Lower lobe of right lung (tissue), 2 donors: ENCODE measurements at regions not wholly inside any gene's neighbourhood (a gene's known extent, or its start where the extent isn't known, plus 50 kb on each side); places are given as distances from the start of the nearest gene placed in this dataset.
"Not testable (repeated sequence)": the region's sequence is repeated elsewhere in the genome, so short reads cannot be mapped to it uniquely, and the experiment has no call there.

Experiments used
- ATAC-seq, 2 donors: fragments of 200-7000 bp; cut with Tn5 transposase; one replicate each; pipeline ENCODE4 v1.9.1; 2020 to 2022; ENCODE audit warnings: mild to moderate bottlenecking in 2 of 2, moderate library complexity in 2 of 2
- DNase-seq: peaks from one replicate; pipeline ENCODE4 v3.0.0-alpha.2; 2020
- H3K27ac ChIP-seq: fragments of 200-600 bp; one replicate; pipeline ENCODE4 v1.8.0; 2022
- H3K27me3 ChIP-seq: fragments of 200-600 bp; one replicate; pipeline ENCODE4 v1.8.0; 2022; ENCODE audit warnings: low read depth
- H3K36me3 ChIP-seq: fragments of 200-600 bp; one replicate; pipeline ENCODE4 v1.8.0; 2022; ENCODE audit warnings: mild to moderate bottlenecking
- H3K4me1 ChIP-seq: fragments of 200-600 bp; one replicate; pipeline ENCODE4 v1.8.0; 2022
- H3K4me3 ChIP-seq: fragments of 200-600 bp; one replicate; pipeline ENCODE4 v1.8.0; 2022; ENCODE audit warnings: mild to moderate bottlenecking
- H3K9me3 ChIP-seq: fragments of 200-600 bp; one replicate; pipeline ENCODE4 v1.8.0; 2022
- CTCF ChIP-seq: fragments of 200-600 bp; IDR thresholded peaks from one replicate; pipeline ENCODE4 v1.8.0; 2022; ENCODE audit warnings: antibody characterized with exemption, mild to moderate bottlenecking
- intact Hi-C: fragments of 100-400 bp; cut with DNase I; formaldehyde crosslinking; loops from one replicate; pipeline ENCODE4 v1.11.0; 2022
- donor health status: DM: no; HTN: yes; CAD: no; lungs with severe emphysema.

DNA sequence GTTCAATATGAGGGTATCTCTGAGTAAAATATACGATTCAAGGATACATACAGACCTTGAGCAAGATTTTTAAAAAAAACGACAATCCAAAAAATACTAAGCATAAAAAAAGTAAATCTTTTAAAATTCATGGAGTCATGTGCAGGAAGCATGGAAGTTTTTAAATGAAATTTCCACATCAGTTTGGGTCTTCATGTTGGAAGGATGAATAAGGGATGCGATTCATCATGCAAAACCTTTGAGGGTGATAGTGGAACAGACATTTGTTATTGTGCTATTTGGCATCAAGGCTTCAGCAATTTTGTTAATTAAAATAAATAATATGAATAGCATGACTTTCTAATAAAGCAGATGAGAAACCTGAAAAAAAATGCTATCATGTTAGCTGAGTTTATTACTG, 815.0 kb upstream of the PCDH10 start:
- no peak for TF ChIP-seq CTCF
- intact Hi-C loops: no loop called here
- no peak overlapping the region for H3K27ac ChIP-seq
- no peaks in the 10 kb centered on the region for H3K36me3 ChIP-seq
- no peak for ATAC-seq
- no peaks in the 10 kb centered on the region for H3K27me3 ChIP-seq
- no peaks in the 10 kb centered on the region for H3K4me1 ChIP-seq
- H3K4me3 ChIP-seq: no peak overlapping the region
- DNase-seq: no peak
- H3K9me3 ChIP-seq: no peaks in the 10 kb centered on the region

DNA sequence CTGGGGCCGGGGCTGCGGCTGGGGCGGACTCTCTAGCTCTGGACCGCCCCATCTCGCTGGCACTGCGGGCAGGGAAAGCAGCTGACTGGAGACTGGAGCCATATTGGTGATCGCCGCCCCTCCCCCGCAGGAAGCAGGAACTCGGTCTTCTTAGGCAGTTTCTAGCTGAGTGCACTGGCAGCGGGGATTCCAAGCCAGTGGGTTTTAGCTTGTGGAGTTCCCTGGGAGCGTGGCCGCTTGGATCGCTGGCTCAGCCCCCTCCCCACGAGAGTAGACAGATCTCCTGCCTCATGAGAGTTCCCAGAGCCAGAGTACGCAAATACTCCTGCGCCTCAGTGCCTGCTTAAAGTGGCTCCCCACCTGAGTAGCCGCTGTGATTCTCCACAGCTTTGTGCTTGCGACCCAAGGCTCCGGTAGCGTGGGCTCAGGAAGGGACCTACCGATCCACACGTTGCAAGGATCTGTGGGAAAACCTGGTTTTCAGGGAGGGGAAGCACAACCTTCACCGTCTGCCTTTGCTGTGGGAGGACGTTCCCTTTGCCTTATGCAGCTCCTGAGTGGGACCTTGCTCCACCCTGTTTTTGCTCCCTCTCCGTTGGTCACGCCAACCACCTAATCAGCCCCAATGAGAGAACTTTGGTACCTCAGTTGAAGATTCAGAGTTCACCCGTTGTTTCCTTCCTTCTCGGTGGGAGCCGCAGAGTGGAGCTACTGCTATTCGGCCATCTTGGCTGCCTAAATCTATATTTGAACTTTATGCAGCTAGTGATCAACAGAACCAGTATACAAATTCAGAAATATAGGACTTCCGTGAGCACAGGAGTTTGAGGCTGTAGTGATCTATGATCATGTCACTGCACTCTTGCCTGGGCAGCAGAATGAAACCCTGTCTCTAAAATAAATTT, 803.9 kb upstream of the PCDH10 start:
- TF ChIP-seq CTCF: no peak
- intact Hi-C loops: no loop called here
- no peak for DNase-seq
- no peak for ATAC-seq
- Histone ChIP-seq H3K36me3 (no peaks in the 10 kb centered on the region), H3K27me3 (no peaks in the 10 kb centered on the region), H3K27ac (no peak overlapping the region), H3K4me3 (no peak overlapping the region), H3K4me1 (no peaks in the 10 kb centered on the region), H3K9me3 (no peaks in the 10 kb centered on the region)

DNA sequence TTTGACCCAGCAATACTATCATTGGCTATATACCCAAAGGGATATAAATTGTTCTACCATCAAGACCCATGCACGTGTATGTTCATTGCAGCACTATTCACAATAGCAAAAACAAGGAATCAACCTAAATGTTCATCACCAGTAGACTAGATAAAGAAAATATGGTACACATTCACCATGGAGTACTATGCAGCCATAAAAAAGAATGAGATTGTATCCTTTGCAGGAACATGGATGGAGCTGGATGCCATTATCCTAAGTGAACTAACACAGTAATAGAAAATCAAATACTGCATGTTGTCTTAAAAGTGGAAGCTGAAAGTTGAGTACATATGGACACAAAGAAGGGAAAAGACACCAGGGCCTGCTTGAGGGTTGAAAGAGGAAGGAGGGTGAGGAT, 803.1 kb upstream of the PCDH10 start:
- Histone ChIP-seq H3K27me3 (no peaks in the 10 kb centered on the region), H3K4me1 (no peaks in the 10 kb centered on the region), H3K27ac (no peak overlapping the region), H3K36me3 (no peaks in the 10 kb centered on the region), H3K4me3 (no peak overlapping the region), H3K9me3 (no peaks in the 10 kb centered on the region)
- DNase-seq: no peak
- ATAC-seq: no peak
- intact Hi-C loops: no loop called here
- no peak for TF ChIP-seq CTCF

DNA sequence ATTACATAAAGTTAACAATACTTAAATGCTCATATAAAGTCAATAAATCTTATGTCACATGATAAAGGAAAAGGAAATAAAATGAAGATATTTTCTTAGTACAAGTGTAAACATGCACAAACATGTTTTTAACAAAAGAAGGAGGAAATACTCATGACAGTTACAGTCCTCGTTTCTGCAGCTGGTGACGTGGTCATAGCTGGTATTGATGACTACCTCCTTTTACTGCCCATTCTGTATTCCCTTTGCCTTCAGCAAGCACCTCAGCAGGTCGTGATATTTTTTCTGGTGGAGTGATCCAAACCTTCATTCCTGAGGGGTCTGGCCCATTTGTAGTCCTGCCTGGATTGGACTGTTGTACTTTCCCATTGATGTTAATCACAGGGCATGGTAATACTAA, 797.5 kb upstream of the PCDH10 start:
- ATAC-seq, H3K27ac ChIP-seq, intact Hi-C loops, H3K9me3 ChIP-seq, DNase-seq, H3K4me3 ChIP-seq, H3K27me3 ChIP-seq, H3K36me3 ChIP-seq, H3K4me1 ChIP-seq: not testable (repeated sequence)

DNA sequence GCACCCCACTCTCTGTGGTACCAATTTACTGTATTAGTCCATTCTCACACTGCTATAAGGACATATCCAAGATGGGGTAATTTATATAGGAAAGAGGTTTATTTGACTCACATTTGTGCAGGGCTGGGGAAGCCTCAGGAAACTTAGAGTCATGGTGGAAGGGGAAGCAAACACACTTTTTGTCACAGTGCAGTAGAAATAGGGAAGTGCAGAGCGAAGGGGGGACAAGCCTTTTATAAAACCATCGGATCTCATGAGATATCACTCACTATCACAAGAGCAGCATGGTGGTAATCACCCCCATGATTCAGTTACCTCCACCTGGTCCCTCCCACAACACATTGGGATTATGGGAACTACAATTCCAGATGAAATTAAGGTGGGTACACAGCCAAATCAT, 766.9 kb upstream of the PCDH10 start:
- intact Hi-C loops: no loop called here
- Histone ChIP-seq H3K4me3 (no peak overlapping the region), H3K27ac (no peak overlapping the region), H3K27me3 (no peaks in the 10 kb centered on the region), H3K9me3 (no peaks in the 10 kb centered on the region), H3K36me3 (no peaks in the 10 kb centered on the region), H3K4me1 (no peaks in the 10 kb centered on the region)
- no peak for TF ChIP-seq CTCF
- ATAC-seq (no peak), DNase-seq (no peak)

- H3K9me3 ChIP-seq: no peaks in the 10 kb centered on the region
- intact Hi-C loops: no loop called here
- H3K27ac ChIP-seq: no peak overlapping the region
- H3K27me3 ChIP-seq: no peaks in the 10 kb centered on the region
- TF ChIP-seq CTCF: no peak
- H3K4me3 ChIP-seq: no peak overlapping the region
- ATAC-seq: no peak
- no peaks in the 10 kb centered on the region for H3K36me3 ChIP-seq
- no peaks in the 10 kb centered on the region for H3K4me1 ChIP-seq
- DNase-seq: no peak
These were observed 765.4 kb upstream of the PCDH10 start for GRCh38 chr4:132383571-132384199.
